ENCODE measurements at regions not wholly inside any gene's neighbourhood (a gene's known extent, or its start where the extent isn't known, plus 50 kb on each side); places are given as distances from the start of the nearest gene placed in this dataset.
A peak's percentile ranks its signal among the peaks of the same experiment; 100 is the strongest.

- DNase-seq (ENCODE audit: low spot score) (no peak), ATAC-seq (ENCODE audit: low FRiP score) (no peak)
- no peak for TF ChIP-seq CTCF (IDR thresholded peaks at IDR 0.05)
These were observed 260.7 kb downstream of the OPA1 start for GRCh38 chr3:193853511-193854219.

- TF ChIP-seq CTCF (IDR thresholded peaks at IDR 0.05): no peak
- DNase-seq (ENCODE audit: low spot score): no peak
- ATAC-seq (ENCODE audit: low FRiP score): peak; percentile 91
These were observed 265.0 kb downstream of the OPA1 start for GRCh38 chr3:193857996-193858395.

GRCh38 chr3:193859195-193859594 lies 266.2 kb downstream of the OPA1 start:
- TF ChIP-seq CTCF (IDR thresholded peaks at IDR 0.05): no peak
- ATAC-seq (ENCODE audit: low FRiP score): no peak

GRCh38 chr3:193861012-193861411 lies 268.0 kb downstream of the OPA1 start:
- DNase-seq (ENCODE audit: low spot score): no peak
- TF ChIP-seq CTCF (IDR thresholded peaks at IDR 0.05): no peak
- no peak for ATAC-seq (ENCODE audit: low FRiP score)

More at GRCh38 chr3:193859195-193859594, 266.2 kb downstream of the OPA1 start:
- no peak for DNase-seq (ENCODE audit: low spot score)

- no peak for TF ChIP-seq CTCF (IDR thresholded peaks at IDR 0.05)
- no peak for DNase-seq (ENCODE audit: low spot score)
- no peak for ATAC-seq (ENCODE audit: low FRiP score)
These were observed 269.8 kb downstream of the OPA1 start for GRCh38 chr3:193862843-193863242.

GRCh38 chr3:193863657-193864357 lies 270.8 kb downstream of the OPA1 start:
- no peak for TF ChIP-seq CTCF (IDR thresholded peaks at IDR 0.05)
- DNase-seq (ENCODE audit: low spot score): no peak
- no peak for ATAC-seq (ENCODE audit: low FRiP score)

GRCh38 chr3:193865339-193865738 lies 270.6 kb upstream of the HES1 start:
- TF ChIP-seq CTCF (IDR thresholded peaks at IDR 0.05): no peak
- ATAC-seq (ENCODE audit: low FRiP score) (no peak), DNase-seq (ENCODE audit: low spot score) (no peak)
